GM19372 (cell line): ENCODE measurements at regions not wholly inside any gene's neighbourhood (a gene's known extent, or its start where the extent isn't known, plus 50 kb on each side); places are given as distances from the start of the nearest gene placed in this dataset.

Experiments used
- ATAC-seq: cut with Tn5 transposase; IDR thresholded peaks from one replicate; pipeline ENCODE4 v1.9.1; 2021; ENCODE audit warnings: mild to moderate bottlenecking, low read depth, moderate library complexity; ENCODE audit not compliant: unreplicated experiment

DNA sequence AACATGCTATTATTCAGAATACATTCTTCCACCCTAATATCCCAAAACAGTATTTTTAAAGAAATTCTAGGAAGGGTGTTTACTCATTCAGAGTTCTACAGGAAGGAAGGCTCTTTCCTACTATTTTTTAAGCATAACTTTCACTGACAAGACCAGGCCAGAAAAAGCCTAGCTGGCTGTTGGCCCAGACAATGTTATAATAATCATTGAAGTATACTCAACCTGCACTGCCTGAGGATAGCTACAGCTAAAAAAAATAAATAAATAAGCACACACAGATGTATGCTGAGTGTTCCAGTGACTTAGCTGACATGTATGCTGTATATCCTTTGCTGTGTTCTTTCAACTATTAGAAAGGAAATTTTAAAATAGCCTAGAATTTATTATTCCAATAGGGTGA is 145.8 kb upstream of the SPRY1 start:
- no peak for ATAC-seq

DNA sequence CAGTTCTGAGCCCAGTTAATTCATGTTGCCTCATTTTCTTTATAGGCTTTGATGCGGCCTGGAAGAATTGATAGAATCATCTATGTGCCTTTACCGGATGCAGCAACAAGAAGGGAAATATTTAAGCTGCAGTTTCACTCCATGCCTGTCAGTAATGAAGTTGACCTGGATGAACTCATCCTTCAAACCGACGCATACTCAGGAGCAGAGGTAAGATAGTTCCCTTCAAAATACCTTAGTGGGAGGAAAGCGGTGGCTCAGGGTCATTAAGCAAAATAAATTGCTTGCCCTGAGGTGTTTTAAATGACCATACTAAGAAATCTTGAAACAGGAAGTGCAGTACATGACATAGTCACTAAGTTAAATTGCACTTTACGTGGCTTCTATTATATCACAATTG is 140.6 kb upstream of the SPRY1 start:
- no peak for ATAC-seq

DNA sequence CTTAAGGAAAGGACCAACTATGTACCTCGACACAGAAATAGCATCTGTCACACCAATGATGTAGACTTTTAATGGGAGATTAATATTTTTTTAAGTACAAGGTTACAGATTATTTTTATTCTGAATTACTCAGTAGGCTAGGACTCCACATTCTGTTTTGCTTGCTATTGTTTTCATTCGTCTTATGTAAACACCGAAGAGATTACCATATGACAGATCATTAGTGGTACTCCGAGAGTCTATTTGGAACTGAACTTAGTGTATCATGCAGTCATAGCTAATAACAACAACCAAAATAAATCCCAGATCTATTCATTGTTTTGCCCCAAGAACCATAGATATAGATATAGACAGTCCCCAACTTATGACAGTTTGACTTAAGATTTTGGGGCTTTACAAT is 139.7 kb upstream of the SPRY1 start:
- no peak for ATAC-seq

DNA sequence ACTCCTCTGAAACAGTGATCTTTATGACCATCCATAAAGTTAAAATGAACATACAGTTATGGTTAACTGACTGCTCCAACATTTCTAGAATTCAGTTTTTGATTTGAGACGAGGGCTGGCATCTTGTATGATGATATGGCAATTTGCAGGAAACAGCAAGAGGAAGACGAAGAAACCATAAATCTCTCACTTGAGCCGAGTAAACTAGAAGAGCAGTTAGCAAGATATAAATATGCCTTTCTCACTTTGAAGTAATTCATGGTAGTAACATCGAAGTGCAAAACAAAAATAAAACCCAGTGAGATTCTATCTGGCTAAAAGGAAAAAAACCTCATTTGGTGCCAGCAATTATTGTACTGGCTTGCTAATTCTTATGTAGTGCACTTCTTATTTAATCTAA is 139.0 kb upstream of the SPRY1 start:
- ATAC-seq: no peak

DNA sequence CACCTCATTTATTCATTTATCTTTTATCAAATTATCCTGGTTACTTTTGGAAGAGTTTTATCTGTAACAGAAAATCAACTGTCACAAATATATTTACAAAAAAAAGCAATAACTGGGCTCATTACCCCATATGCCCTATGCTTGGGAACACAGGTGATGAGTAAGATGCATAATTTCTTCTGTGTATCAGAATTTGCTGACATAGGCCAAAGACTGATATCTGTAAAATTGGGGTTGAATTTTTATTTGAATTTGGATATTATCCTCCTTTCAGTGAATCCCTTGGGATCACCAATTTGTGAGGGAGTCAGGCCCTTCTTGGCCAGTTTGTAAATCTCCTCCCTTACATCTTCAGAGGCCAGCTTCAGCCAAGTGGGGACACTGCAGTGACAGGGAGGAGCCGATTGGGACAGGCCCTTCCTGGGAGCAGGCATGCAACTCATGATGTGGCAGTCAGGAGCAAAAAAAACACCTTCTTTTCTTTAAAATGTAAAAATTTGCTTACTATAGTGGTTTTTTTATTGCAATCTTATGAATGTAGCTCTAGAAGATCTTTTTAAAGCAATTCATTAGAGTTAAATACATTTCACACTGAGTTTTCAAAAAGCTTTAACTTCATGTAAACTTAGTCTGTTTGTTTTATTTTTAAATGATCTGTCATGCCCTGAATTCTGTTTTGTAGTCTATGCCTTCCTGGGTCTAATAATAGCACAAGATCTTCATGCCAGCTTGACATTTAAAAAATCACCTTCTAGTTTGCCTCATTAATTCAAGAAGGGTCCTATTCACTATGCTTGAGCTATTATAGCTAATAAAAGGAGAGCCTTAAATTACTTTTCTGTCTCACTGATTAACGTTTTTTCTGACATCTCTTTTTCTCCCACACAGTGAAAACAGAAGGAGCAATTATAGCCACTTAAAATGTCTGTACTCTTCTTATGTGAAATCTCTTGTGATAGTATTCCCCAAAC is 136.6 kb upstream of the SPRY1 start:
- no peak for ATAC-seq

DNA sequence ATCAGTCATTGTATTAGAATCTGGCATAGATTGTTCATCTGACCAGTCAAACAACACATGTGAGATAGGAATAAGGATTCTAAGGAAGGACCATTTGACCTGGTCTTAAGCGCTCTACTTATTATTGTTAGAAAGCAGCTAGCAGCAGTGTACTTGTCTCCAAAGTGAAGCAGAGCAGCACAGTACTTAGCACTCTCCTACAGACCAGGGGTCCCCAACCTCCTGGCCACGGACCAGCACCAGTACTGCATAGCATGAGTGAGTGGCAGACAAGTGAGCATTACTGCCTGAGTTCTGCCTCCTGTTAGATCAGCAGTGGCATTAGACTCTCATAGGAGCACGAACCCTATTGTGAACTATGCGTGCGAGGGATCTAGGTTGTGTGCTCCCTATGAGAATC is 135.9 kb upstream of the SPRY1 start:
- no peak for ATAC-seq

DNA sequence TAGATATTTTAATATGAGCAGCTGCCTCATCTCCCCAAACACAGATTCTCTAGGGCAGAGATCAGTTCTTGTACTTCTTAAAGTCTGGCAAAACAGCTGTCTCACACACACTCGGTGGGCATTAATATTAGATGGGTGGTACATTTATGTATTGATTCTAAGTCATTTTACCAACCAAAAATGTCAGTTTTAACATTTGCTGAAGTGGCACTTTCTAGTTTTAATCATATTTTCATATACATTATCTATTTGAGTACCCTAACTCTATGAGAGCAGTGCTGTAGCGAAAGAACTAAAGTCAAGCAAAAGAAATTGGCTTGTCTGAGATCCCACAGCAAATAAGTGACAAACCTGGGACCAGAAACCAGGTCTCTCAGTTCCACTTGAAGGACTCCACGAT is 134.5 kb upstream of the SPRY1 start:
- ATAC-seq: no peak

DNA sequence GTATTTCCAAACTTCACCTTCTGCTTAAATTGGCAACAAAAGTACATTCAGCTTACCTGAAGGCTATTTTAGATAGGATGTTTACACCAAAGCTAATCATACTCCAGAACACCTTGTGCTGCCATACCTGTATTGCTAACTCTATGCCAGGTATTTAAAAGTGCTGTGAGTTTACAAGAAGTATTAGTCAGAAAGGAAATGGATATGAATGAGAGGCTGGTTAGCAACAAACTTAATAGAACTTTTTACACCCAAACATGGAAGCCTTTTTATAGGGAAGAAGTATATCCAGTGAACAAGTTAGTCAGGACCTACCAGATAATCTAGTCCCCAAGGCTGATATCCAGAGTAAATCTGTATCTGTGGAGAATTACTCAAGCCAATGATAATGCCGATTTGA is 131.2 kb upstream of the SPRY1 start:
- no peak for ATAC-seq

DNA sequence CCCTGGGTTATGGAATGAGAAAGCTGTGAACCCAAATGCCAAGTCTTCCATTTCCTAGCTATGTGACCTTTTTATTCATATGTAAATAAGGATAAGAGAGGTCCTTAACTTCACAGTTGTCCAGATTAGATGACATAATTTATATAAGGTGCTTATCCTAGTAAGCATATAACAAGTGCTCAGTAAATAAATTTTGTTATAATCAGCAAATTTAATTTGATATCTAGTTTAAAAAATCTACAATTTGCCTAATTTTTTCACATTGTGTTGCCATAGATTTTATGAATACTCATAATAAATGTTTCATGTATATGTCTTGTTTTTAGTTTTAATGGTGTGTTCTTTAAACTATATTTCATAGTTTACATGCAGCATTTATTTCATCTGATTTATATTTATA is 130.4 kb upstream of the SPRY1 start:
- ATAC-seq: no peak

DNA sequence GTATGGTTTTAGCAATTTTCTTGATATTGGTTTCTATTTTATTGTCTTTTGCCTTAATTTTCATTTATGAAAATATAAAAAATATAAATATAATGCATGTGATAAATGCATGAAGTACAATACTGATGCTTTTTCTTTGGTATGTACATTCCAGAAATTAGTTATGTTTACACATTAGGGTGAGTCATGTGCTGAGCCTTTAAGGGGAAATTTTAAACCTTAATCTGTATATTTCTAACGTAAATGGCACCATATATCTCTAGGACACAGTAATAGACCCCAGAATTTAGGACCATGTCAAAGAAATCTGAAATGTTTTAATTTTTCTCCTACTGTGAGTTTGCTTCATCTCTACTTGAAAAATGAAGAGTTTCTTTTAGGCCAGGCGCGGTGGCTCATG is 117.8 kb upstream of the SPRY1 start:
- no peak for ATAC-seq

DNA sequence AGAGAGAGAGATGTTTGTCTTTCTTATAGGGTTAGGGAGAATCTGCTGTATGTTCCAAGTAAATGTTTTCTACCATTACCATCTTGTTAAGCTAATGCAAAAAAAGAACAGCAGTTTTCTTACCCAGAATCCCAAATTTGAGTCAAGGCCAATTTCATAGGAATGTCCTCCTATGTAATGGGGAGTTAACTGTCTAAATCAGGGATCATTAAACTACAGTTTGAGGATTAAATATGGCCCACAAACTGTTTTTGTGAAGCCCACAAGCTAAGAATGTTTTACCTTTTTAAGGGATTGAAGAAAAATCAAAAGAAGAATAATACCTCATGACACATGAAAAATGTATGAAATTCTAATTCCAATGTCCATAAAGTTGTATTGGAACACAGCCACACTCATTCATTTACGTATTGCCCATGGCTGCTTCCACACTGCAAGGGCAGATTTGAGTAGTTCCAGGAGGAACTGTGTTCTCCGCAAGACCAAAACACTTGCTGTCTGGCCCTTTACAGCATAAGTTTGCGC is 113.2 kb upstream of the SPRY1 start:
- ATAC-seq: no peak

DNA sequence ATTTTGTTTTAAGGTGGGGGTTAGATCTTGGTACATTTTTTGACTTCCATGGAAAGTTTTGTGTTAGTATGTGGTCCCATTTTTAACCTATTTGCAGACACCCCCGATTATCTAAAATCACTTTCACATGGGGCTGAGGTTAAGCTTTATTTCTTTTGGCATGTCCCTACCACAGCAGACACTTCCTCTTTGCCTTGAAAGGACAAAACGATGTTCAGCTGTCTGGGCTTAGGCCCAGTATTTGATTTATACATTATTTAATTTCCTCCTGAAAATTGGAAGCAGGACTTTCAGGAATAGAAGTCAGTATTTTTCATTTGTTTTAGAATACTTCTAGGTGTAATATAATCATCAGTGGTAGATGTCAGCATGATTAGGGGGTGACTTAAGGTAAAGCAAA is 112.4 kb upstream of the SPRY1 start:
- no peak for ATAC-seq

DNA sequence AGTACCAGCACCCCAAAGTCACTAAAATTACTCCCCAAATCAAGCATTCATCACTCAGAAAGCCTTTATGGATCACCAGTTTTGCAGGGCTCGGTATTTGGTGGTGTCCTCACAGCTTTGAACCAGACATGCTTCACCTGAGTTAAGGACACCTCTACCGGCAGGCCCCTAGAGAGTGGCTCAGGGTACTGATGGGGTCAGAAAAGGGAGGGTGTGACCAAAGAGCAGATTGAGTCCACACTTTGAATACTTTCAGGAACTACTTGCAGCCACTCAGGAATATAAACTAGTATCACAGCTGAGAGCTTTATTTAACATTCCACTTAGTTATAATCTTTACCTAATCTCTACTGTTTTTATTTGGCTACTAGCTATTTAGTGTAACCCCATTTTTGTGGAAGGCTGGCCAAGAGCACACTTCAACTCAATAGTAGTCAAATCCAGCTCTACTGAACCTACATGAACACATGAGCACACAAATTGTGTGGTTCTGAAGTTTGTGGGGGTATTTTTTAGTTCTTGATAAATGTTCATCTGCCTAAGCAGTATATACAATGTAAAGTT is 109.6 kb upstream of the SPRY1 start:
- no peak for ATAC-seq

DNA sequence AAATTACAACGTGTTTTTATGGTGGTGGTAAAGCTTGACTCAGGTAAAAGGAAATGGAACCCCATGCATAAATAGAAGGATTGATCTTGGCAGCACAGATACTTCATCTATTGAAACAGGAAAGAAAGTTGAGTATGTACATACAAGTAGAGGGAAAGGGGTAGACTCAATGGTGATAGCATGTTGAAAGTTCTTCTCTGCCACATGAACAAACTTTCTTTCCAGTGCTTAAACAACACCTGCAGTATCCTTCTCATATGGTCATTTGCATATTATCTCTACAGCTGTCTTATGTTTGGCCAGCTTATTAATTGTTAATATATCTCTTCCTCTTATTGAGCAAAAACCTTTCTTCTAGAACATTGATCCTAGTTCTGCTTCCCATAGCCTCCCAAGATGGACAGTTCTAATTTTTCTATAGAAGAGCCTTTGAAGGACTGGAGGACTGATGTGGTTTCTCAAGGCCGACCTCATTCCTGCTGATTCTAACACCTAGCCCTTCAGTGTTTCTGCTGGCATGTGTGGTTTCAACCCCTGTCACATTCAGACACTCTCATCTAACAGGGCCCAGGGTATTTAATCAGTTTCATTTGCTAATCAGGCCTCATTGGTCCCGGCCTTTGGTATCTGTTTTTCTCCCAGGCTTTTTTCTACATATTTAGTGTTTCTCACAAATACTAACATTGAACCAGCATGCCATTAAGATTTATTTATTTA is 108.1 kb upstream of the SPRY1 start:
- no peak for ATAC-seq

DNA sequence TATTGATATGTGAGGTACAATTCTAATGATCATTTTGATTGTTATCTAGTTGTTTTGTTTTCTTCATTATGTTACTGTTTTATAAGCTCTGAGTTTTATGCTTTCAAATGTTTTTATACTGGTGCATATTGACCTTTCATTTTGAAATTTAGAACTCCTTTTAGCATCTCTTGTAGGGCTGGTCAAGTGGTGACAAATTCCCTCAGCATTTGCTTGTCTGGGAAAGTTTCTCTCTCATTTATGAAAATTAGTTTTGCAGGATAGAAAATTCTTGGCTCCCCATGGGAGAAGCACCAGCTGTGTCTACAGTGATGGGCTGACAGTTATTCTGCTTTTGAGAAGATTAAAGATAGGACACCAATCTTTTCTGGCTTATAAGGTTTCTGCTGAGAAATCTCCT is 105.3 kb upstream of the SPRY1 start:
- no peak for ATAC-seq

DNA sequence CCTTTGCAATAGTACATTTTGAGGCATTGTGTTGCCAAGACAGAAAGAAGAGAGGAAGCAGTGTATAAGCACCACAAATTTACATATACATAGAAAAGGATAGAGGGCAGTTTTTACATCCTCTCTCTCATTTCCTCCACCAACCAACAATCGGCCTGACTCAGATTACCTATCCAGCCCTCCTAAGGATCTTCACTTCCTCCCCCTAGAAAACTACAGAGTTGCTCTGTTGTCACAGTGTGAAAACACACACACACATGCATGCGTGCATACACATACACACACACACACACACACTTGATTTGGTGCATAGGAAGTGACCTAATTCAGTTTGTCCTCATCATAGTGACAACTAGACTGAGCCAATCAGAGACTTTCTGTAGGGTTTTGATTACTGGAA is 98.8 kb upstream of the SPRY1 start:
- ATAC-seq: no peak

DNA sequence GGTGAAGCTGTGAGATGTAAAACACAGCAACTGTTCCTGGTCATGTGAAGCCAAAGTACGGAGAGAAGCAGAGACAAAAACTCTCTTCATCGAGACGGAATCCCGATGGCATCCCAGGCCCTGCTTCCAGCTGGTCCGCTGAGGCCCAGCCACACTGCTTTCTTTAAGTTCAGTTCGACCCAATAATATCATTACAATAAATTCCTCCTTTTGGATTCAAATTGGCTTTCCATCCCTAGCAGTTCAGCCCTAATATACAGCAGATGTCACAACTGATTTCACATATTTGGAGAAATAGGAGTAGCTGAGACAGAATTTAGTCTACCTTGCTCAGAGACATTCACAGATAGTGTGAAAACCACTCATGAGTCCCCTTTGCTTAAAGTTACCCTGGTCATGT is 98.3 kb upstream of the SPRY1 start:
- no peak for ATAC-seq

DNA sequence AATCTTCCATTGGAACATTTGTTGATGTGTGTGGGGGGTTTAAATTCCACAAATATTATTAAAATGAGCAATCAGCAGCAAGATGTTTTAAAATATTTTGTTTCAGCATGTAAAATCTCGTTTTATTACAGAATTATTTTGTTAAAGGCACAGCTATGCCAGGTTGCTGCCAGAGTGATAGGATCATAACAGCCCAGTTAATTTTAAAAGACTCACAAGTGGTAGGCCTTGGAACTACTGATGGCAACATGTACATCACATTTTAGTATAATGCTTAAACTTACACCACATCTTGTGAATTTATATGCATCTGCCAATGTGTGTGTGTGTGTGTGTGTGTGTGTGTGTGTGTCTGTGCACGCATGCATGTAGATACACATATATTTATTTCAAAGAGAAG is 97.8 kb upstream of the SPRY1 start:
- ATAC-seq: no peak

DNA sequence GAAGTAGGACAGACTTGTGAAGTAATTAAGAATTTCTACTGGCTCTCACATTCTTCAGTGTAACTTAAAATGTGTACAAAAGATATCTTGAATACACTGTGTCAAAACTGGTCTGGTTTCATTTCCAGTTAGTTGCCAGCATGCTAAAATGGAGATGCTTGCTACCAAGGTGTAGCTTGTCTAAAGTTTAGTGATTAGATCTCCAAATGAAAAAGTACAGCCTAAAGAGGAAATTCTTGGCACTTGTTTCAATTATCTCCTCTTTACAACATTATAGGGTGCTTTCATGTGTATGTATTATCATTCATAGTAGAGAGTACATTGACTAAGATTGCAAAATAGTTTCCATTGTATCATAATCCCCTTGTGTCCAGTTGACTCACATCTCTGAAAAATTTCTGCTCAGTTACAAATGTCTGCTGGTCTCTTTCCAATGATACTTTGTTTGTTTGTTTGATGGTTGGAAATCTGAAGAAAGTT is 97.3 kb upstream of the SPRY1 start:
- no peak for ATAC-seq

DNA sequence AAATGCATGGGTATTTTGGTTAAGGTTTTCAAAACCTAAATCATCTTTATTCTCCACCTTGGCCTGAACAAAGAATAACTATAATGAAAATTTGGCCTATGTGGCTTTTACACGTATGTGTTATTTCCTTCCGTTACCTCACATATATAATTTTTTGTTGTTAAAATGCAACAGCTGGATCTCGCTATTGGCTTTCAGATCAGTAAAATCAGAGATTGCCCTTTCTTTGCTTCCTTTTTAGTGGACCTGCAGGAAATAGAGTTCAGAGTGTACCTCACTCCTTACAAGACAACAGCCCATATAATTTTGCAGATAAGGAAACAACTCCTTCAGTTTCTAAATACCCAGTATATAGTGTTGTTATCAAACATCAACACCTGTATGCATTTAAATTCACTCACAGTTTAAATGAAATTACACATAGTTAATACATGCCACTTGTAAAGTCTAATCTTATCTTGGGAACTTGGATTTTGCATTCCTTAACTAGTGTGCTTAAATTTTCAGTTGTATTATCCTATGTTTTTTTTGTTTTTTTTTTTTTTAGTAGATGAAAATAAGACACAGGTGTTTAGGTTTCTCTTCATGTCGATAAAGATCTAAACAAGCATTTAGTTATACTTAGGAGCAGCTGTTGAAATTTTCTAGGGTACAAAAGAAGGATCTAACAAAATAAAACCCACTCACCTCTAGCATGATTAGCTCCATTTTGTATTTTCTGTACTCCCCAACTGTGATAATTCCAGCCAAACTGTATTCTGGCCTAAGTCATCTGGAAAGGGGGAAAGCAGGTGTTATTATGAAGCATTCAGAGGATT is 96.2 kb upstream of the SPRY1 start:
- no peak for ATAC-seq
